AG08395 (cell line): ENCODE measurements at regions not wholly inside any gene's neighbourhood (a gene's known extent, or its start where the extent isn't known, plus 50 kb on each side); places are given as distances from the start of the nearest gene placed in this dataset.

ENCODE experiments used
- DNase-seq: peaks from one replicate; pipeline ENCODE4 v3.0.0; 2012; ENCODE audit warnings: mixed read lengths, low spot score

- no peak for DNase-seq
Measured at GRCh38 chr1:8115031-8115768, 89.1 kb upstream of the ERRFI1 start.

GRCh38 chr1:8113262-8114220, 87.4 kb upstream of the ERRFI1 start:
- no peak for DNase-seq

GRCh38 chr1:8112611-8113261, 86.6 kb upstream of the ERRFI1 start:
- no peak for DNase-seq

- no peak for DNase-seq
Measured at GRCh38 chr1:8111560-8111959, 85.5 kb upstream of the ERRFI1 start.

GRCh38 chr1:8109216-8109615, 83.1 kb upstream of the ERRFI1 start:
- no peak for DNase-seq

GRCh38 chr1:8107897-8108296, 81.8 kb upstream of the ERRFI1 start:
- no peak for DNase-seq

- DNase-seq: no peak
Measured at GRCh38 chr1:8104278-8105236, 78.4 kb upstream of the ERRFI1 start.

- DNase-seq: no peak
Measured at GRCh38 chr1:8097908-8098307, 71.8 kb upstream of the ERRFI1 start.

GRCh38 chr1:8097077-8097799, 71.1 kb upstream of the ERRFI1 start:
- DNase-seq: peak; percentile 62

- peak; percentile 46 for DNase-seq
Measured at GRCh38 chr1:8096105-8097011, 70.2 kb upstream of the ERRFI1 start.

- DNase-seq: no peak
Measured at GRCh38 chr1:8095584-8095983, 69.5 kb upstream of the ERRFI1 start.

- peak; percentile 41 for DNase-seq
Measured at GRCh38 chr1:8094481-8095241, 68.6 kb upstream of the ERRFI1 start.

- DNase-seq: no peak
Measured at GRCh38 chr1:8093221-8093980, 67.3 kb upstream of the ERRFI1 start.

GRCh38 chr1:8092657-8093056, 66.5 kb upstream of the ERRFI1 start:
- no peak for DNase-seq

GRCh38 chr1:8091691-8092090, 65.6 kb upstream of the ERRFI1 start:
- no peak for DNase-seq

GRCh38 chr1:8090241-8090702, 64.2 kb upstream of the ERRFI1 start:
- DNase-seq: peak; percentile 82

GRCh38 chr1:8089535-8090228, 63.6 kb upstream of the ERRFI1 start:
- peak; percentile 31 for DNase-seq
